ENCODE measurements at regions not wholly inside any gene's neighbourhood (a gene's known extent, or its start where the extent isn't known, plus 50 kb on each side); places are given as distances from the start of the nearest gene placed in this dataset.

GRCh38 chr2:240302933-240303595 lies 132.4 kb upstream of the GPC1 start:
- intact Hi-C loops (cut with DNase I) = no loop called here
- H3K36me3 ChIP-seq = no peaks in the 10 kb centered on the region
- no peak for DNase-seq (ENCODE audit: extremely low spot score)
- H3K4me3 ChIP-seq = no peak overlapping the region
- H3K4me1 ChIP-seq = no peaks in the 10 kb centered on the region
- TF ChIP-seq POLR2A (IDR thresholded peaks at IDR 0.05; ENCODE audit: low read depth) (no peak), EP300 (IDR thresholded peaks at IDR 0.05) (no peak), CTCF (IDR thresholded peaks at IDR 0.05) (no peak), POLR2AphosphoS5 (IDR thresholded peaks at IDR 0.05) (no peak)
- H3K27me3 ChIP-seq = peaks cover 0 to 8% (median 0%) of the 10 kb centered on the region in 4 donors
- no peaks in the 10 kb centered on the region for H3K9me3 ChIP-seq
- WGBS = 92% methylated on average over 1 of the region's 2 CpGs
- H3K27ac ChIP-seq (replicated peaks in 1 of 4) = no peak overlapping the region

DNA sequence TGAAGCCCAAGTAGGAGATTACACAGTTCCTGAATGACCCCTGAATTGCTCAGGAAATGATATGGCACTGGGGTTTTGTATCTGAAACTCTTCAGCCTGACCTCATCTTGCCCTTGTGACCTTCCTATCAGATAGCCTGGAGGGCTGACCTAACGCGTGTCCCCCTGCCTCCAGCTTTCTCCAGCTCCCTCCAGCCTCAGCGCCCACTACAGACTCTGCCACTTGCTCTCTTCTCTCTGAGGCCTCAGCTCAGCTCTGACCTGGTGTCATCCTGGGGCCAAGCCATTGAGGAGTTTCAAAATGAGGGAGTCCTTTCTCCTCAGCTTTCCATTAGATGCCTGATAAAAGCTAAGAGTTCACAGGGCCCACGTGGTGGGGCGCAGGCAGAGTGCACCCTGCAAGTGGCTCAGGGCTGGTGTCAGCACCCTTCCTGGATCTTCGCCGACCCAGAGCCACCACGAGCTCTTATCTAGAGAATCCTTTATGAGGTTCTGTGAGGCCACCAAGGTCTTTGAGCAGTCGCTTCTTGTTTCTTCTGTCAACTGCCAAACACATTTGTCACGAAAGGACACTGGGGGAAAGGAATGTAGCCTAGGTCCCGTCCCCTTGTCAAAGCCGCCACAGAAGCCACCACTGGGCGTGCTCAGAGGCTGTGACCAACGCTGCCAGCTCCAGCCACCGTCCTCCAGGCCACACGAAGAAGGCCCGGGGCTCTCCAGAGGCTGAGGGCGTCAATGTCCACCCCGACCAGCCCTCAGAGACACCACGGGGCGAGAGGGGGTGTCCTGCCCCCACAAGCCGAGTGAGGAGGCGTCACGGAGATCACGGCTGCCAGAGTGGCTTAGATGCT lies 131.3 kb upstream of the GPC1 start:
- DNase-seq (ENCODE audit: extremely low spot score) = no peak
- TF ChIP-seq POLR2A (IDR thresholded peaks at IDR 0.05; ENCODE audit: low read depth) (no peak), POLR2AphosphoS5 (IDR thresholded peaks at IDR 0.05) (no peak), EP300 (IDR thresholded peaks at IDR 0.05) (no peak), CTCF (IDR thresholded peaks at IDR 0.05) (no peak)
- Histone ChIP-seq H3K27ac (replicated peaks in 1 of 4) (no peak overlapping the region), H3K27me3 (peaks cover 0 to 7% (median 0%) of the 10 kb centered on the region in 4 donors), H3K4me1 (no peaks in the 10 kb centered on the region), H3K9me3 (no peaks in the 10 kb centered on the region), H3K4me3 (no peak overlapping the region), H3K36me3 (no peaks in the 10 kb centered on the region)
- intact Hi-C loops (cut with DNase I) = no loop called here
- 84% methylated on average over 14 of the region's 25 CpGs for WGBS

DNA sequence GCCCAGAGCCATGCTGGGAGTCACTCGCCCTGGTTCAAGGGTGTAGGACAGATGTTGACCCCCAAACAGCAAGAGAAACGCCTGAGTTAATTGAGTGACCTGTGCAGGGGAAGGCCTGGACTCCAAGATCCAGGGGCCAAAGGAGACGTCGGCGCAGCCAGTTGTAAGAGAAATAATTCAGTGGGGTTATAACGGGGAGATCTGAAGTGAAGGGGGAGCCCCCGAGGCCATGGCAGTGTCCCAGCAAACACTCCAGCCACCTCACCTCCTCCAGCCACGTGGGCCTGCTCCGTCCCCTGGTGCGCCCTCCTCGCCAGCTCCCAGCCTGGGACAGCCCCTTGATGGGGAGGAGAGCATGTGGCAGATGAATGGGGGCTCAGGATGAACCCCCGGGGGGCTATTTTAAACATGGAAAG lies 130.7 kb upstream of the GPC1 start:
- 82% methylated on average over 9 of the region's 12 CpGs for WGBS
- Histone ChIP-seq H3K27me3 (peaks cover 0 to under 1% (median 0%) of the 10 kb centered on the region in 4 donors), H3K36me3 (no peaks in the 10 kb centered on the region), H3K4me3 (no peak overlapping the region), H3K4me1 (no peaks in the 10 kb centered on the region), H3K27ac (replicated peaks in 1 of 4) (no peak overlapping the region), H3K9me3 (no peaks in the 10 kb centered on the region)
- DNase-seq (ENCODE audit: extremely low spot score) = no peak
- intact Hi-C loops (cut with DNase I) = no loop called here
- TF ChIP-seq EP300 (IDR thresholded peaks at IDR 0.05) = no peak
- TF ChIP-seq POLR2A (IDR thresholded peaks at IDR 0.05; ENCODE audit: low read depth) = no peak
- no peak for TF ChIP-seq CTCF (IDR thresholded peaks at IDR 0.05)
- TF ChIP-seq POLR2AphosphoS5 (IDR thresholded peaks at IDR 0.05) = no peak

DNA sequence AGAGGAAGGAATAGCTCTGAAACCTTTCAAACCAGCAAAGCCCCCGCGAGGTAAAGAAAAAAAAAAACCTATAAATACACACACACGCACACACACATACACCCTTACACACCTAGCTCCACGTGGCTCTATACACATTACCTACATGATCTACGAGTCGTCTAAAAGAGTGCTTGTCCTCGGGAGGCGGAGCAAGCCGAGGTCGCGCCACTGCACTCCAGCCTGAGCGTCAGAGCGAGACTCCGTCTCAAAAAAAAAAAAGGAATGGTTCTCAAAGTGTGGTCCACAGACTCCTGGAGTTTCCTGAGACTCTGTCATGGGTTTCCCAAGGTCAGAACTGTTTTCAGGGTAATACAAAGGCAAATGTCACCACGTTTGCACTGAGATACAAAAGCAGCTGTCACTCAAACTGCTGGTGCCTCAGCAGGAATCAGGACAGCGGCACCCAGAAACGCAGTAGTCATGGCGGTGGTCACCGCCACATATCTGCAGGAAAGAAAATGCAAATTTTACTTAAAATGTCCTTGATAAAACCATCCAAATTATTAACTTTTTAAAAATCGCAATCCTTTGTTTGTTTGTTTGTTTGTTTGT lies 130.0 kb upstream of the GPC1 start:
- Histone ChIP-seq H3K4me3 (no peak overlapping the region), H3K36me3 (no peaks in the 10 kb centered on the region), H3K9me3 (no peaks in the 10 kb centered on the region), H3K27ac (replicated peaks in 1 of 4) (no peak overlapping the region), H3K4me1 (no peaks in the 10 kb centered on the region), H3K27me3 (peaks cover 0 to 7% (median 0%) of the 10 kb centered on the region in 4 donors)
- WGBS = 78% methylated on average over 20 of the region's 20 CpGs
- TF ChIP-seq POLR2A (IDR thresholded peaks at IDR 0.05; ENCODE audit: low read depth) = no peak
- TF ChIP-seq CTCF (IDR thresholded peaks at IDR 0.05) = no peak
- TF ChIP-seq POLR2AphosphoS5 (IDR thresholded peaks at IDR 0.05) = no peak
- no peak for TF ChIP-seq EP300 (IDR thresholded peaks at IDR 0.05)
- intact Hi-C loops (cut with DNase I) = no loop called here
- no peak for DNase-seq (ENCODE audit: extremely low spot score)
